Stomach (tissue), 8 donors: ENCODE measurements at regions not wholly inside any gene's neighbourhood (a gene's known extent, or its start where the extent isn't known, plus 50 kb on each side); places are given as distances from the start of the nearest gene placed in this dataset.
A peak's percentile ranks its signal among the peaks of the same experiment; 100 is the strongest.

Experiments
- DNase-seq, 2 donors: peaks; one replicate each; pipeline versions ENCODE4 v3.0.0 to v3.0.0-alpha.2; 2013 to 2019
- H3K27ac ChIP-seq, 5 donors: fragments of 200-600 bp in 4 of 5; sonication (generic) in 4 of 5; one replicate each; pipeline ENCODE4 v1.5.1; 2013 to 2019; ENCODE audit warnings: mild to moderate bottlenecking in 1 of 5, moderate library complexity in 1 of 5
- H3K27me3 ChIP-seq, 3 donors: fragments of 200-600 bp; sonication (generic); one replicate each; pipeline ENCODE4 v1.5.1; 2017 to 2019; ENCODE audit warnings: mixed run types in 1 of 3
- H3K36me3 ChIP-seq, 4 donors: fragments of 200-600 bp; sonication (generic); 1 replicate in 3 of 4; 2 replicates in 1 of 4; pipeline ENCODE4 v1.5.1; 2016 to 2019
- H3K4me1 ChIP-seq, 4 donors: fragments of 200-600 bp; sonication (generic); one replicate each; pipeline ENCODE4 v1.5.1; 2016 to 2019
- H3K4me3 ChIP-seq, 4 donors: fragments of 200-600 bp; sonication (generic) in 3 of 4; one replicate each; pipeline ENCODE4 v1.5.1; 2016 to 2019; ENCODE audit warnings: mild to moderate bottlenecking in 1 of 4
- H3K9me3 ChIP-seq, 4 donors: fragments of 200-600 bp; sonication (generic); one replicate each; pipeline ENCODE4 v1.5.1; 2016 to 2019
- CTCF ChIP-seq, 7 experiments: fragments of 450-650 bp in 4 of 7; fragments of 200-600 bp in 3 of 7; sonication (generic) in 3 of 7; IDR thresholded peaks; one replicate each; pipeline ENCODE4 v1.5.1; 2016 to 2019; ENCODE audit warnings: antibody characterized with exemption in 7 of 7, control low read depth in 2 of 7, mild to moderate bottlenecking in 1 of 7
- EP300 ChIP-seq: sonication (generic); formaldehyde crosslinking; IDR thresholded peaks from one replicate; pipeline ENCODE4 v1.6.1; 2017; ENCODE audit warnings: antibody characterized with exemption
- POLR2A ChIP-seq, 4 donors: fragments of 450-650 bp; IDR thresholded peaks; one replicate each; pipeline ENCODE4 v1.6.1; 2016; ENCODE audit warnings: antibody characterized with exemption in 4 of 4, control low read depth in 2 of 4, mild to moderate bottlenecking in 1 of 4, moderate library complexity in 1 of 4
- POLR2AphosphoS5 ChIP-seq, 3 donors: sonication (generic); formaldehyde crosslinking; IDR thresholded peaks; one replicate each; pipeline ENCODE4 v1.6.1; 2016; ENCODE audit warnings: antibody characterized with exemption in 3 of 3
- WGBS, 5 donors: extraction: QIAGEN DNeasy Blood & Tissue Kit in 3 of 5; methylation state at CpG; one replicate each; pipeline versions ENCODE4 v1.1.5 to v1.1.7; 2013 to 2018; 5-methylcytosine and 5-hydroxymethylcytosine counted together
- intact Hi-C: fragments of 100-400 bp; cut with DNase I; formaldehyde crosslinking; loops from one replicate; pipeline ENCODE4 v1.15.1; 2023; ENCODE audit warnings: low total_unique reads
- donor health status: healthy with polysubstance abuse.
- donor health status: Bipolar disorder and iron deficiency.
- donor health status: healthy.

GRCh38 chr5:100322483-100322882 is 212.7 kb upstream of the FAM174A start:
- Histone ChIP-seq H3K27ac (no peak overlapping the region), H3K4me3 (no peak overlapping the region), H3K4me1 (no peaks in the 10 kb centered on the region), H3K27me3 (no peaks in the 10 kb centered on the region), H3K9me3 (no peaks in the 10 kb centered on the region), H3K36me3 (no peaks in the 10 kb centered on the region)
- TF ChIP-seq EP300: no peak
- TF ChIP-seq CTCF (IDR thresholded peaks at IDR 0.05): no peak
- no peak for TF ChIP-seq POLR2AphosphoS5 (IDR thresholded peaks at IDR 0.05)
- no peak for TF ChIP-seq POLR2A (IDR thresholded peaks at IDR 0.05)
- no peak for DNase-seq
- WGBS, 5 donors: 61 to 75% (median 74%) methylated on average over 3 of the region's 3 CpGs
- intact Hi-C loops: no loop called here

GRCh38 chr5:100319885-100320284 is 215.3 kb upstream of the FAM174A start:
- H3K9me3 ChIP-seq: no peaks in the 10 kb centered on the region
- no peaks in the 10 kb centered on the region for H3K4me1 ChIP-seq
- no peak overlapping the region for H3K4me3 ChIP-seq
- H3K36me3 ChIP-seq: no peaks in the 10 kb centered on the region
- H3K27ac ChIP-seq: no peak overlapping the region
- no peak for DNase-seq
- intact Hi-C loops: no loop called here
- TF ChIP-seq CTCF (IDR thresholded peaks at IDR 0.05) (no peak), POLR2AphosphoS5 (IDR thresholded peaks at IDR 0.05) (no peak), EP300 (no peak), POLR2A (IDR thresholded peaks at IDR 0.05) (no peak)
- no peaks in the 10 kb centered on the region for H3K27me3 ChIP-seq
- WGBS, 5 donors: 51 to 77% (median 66%) methylated on average over 2 of the region's 2 CpGs

GRCh38 chr5:100313657-100314056 is 221.5 kb upstream of the FAM174A start:
- Histone ChIP-seq H3K27me3 (no peaks in the 10 kb centered on the region), H3K9me3 (peaks cover 0 to 5% (median 0%) of the 10 kb centered on the region in 4 donors), H3K4me3 (no peak overlapping the region), H3K27ac (no peak overlapping the region), H3K4me1 (no peaks in the 10 kb centered on the region), H3K36me3 (no peaks in the 10 kb centered on the region)
- DNase-seq: no peak
- intact Hi-C loops: no loop called here
- WGBS, 5 donors: 30 to 67% (median 45%) methylated on average over 1 of the region's 1 CpG
- TF ChIP-seq CTCF (IDR thresholded peaks at IDR 0.05) (no peak), EP300 (no peak), POLR2AphosphoS5 (IDR thresholded peaks at IDR 0.05) (no peak), POLR2A (IDR thresholded peaks at IDR 0.05) (no peak)

GRCh38 chr5:100311806-100312205 is 223.4 kb upstream of the FAM174A start:
- DNase-seq: peak in 1 of 2 donors; percentile 13
- no peaks in the 10 kb centered on the region for H3K4me1 ChIP-seq
- TF ChIP-seq EP300: no peak
- TF ChIP-seq POLR2A (IDR thresholded peaks at IDR 0.05): no peak
- TF ChIP-seq POLR2AphosphoS5 (IDR thresholded peaks at IDR 0.05): no peak
- H3K9me3 ChIP-seq: peaks cover 0 to 5% (median 0%) of the 10 kb centered on the region in 4 donors
- WGBS, 5 donors: 9 to 20% (median 10%) methylated on average over 1 of the region's 1 CpG
- no peaks in the 10 kb centered on the region for H3K27me3 ChIP-seq
- no peaks in the 10 kb centered on the region for H3K36me3 ChIP-seq
- no peak overlapping the region for H3K27ac ChIP-seq
- intact Hi-C loops: no loop called here
- no peak overlapping the region for H3K4me3 ChIP-seq

DNA sequence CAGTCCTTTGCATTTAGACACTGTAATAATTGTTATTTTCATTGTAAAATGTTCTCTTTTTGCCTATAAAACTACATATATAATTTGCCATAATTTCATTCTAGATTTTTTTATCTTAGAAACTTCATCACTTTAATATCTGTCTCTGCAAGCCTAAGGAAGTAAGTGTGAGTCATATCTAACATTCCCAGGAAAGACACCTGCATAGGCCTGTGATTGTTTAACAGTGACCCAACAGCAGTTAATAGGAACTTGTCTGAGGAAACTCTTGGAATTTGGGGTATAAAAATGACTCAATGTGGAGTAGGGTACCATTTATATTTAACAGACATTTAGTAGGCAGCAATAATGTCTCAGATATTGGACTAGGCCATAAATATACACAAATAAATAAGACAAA is 229.2 kb upstream of the FAM174A start:
- H3K9me3 ChIP-seq: peaks cover 0 to 5% (median 0%) of the 10 kb centered on the region in 4 donors
- H3K27me3 ChIP-seq: no peaks in the 10 kb centered on the region
- TF ChIP-seq EP300 (no peak), POLR2AphosphoS5 (IDR thresholded peaks at IDR 0.05) (no peak), CTCF (IDR thresholded peaks at IDR 0.05) (no peak), POLR2A (IDR thresholded peaks at IDR 0.05) (no peak)
- H3K4me3 ChIP-seq: no peak overlapping the region
- no peaks in the 10 kb centered on the region for H3K4me1 ChIP-seq
- no peak for DNase-seq
- no peaks in the 10 kb centered on the region for H3K36me3 ChIP-seq
- no peak overlapping the region for H3K27ac ChIP-seq
- intact Hi-C loops: no loop called here
